GM12878 (cell line): ENCODE measurements at regions not wholly inside any gene's neighbourhood (a gene's known extent, or its start where the extent isn't known, plus 50 kb on each side); places are given as distances from the start of the nearest gene placed in this dataset.

ENCODE experiments used
- ATAC-seq: fragments of 200-7000 bp; cut with Tn5 transposase; 3 replicates; pipeline ENCODE4 v1.9.1; 2020; ENCODE audit warnings: mild to moderate bottlenecking, moderate library complexity
- BruUV-seq: library from RNA; stranded (reverse); fragments of 400-500 nt; replicated peaks from 2 replicates; lab custom pipeline; 2021; lab: Mats Ljungman, UMichigan
- CTCF ChIA-PET: fragments of 300-600 bp; sonication (Branson Sonifier 250); formaldehyde crosslinking; extraction: SDS; loops from one replicate; lab custom pipeline; 2021; ENCODE audit warnings: inconsistent platforms; lab: Yijun Ruan, JAX
- POLR2A ChIA-PET: fragments of 350-600 bp; formaldehyde crosslinking; extraction: SDS; loops from one replicate; lab custom pipeline; 2021; ENCODE audit warnings: inconsistent platforms; lab: Charles Lee
- RAD21 ChIA-PET: fragments of 300-600 bp; sonication (Branson Sonifier 250); formaldehyde crosslinking; loops from one replicate; lab custom pipeline; 2023; ENCODE audit warnings: antibody characterized with exemption; ENCODE audit not compliant: unreplicated experiment; lab: Charles Lee
- SMC1A ChIA-PET: fragments of 300-600 bp; sonication (Branson Sonifier 250); formaldehyde crosslinking; loops from one replicate; lab custom pipeline; 2023; ENCODE audit not compliant: unreplicated experiment, uncharacterized antibody; lab: Charles Lee
- DNase-seq: peaks from one replicate; pipeline ENCODE4 v3.0.0-alpha.2; 2011; ENCODE audit warnings: low read depth, low spot score
- FAIRE-seq: peaks from 3 replicates; lab custom pipeline; 2011; peaks lifted over from hg19 to GRCh38; lab: Jason Lieb, UNC
- H2AFZ ChIP-seq: 2 replicates; pipeline ENCODE4 v1.6.0; 2011; ENCODE audit warnings: low read depth, low read length, control low read depth; ENCODE audit not compliant: control insufficient read depth
- H3K27ac ChIP-seq: 2 replicates; pipeline ENCODE4 v1.5.1; 2011; ENCODE audit warnings: control low read depth; ENCODE audit not compliant: control insufficient read depth, insufficient read depth
- H3K27me3 ChIP-seq, 2 experiments: replicated peaks in 1 of 2; 2 replicates each; pipeline versions ENCODE4 v1.6.0 to v1.6.1; 2011; ENCODE audit warnings: low read length in 1 of 2; ENCODE audit not compliant: control insufficient read depth in 2 of 2, insufficient read depth in 2 of 2
- H3K36me3 ChIP-seq, 2 experiments: 2 replicates each; pipeline ENCODE4 v1.5.1; 2011; ENCODE audit warnings: low read length in 1 of 2; ENCODE audit not compliant: control insufficient read depth in 2 of 2, insufficient read depth in 2 of 2
- H3K4me1 ChIP-seq: 2 replicates; pipeline ENCODE4 v1.6.1; 2011; ENCODE audit warnings: mild to moderate bottlenecking, low read length, moderate library complexity, mixed read lengths; ENCODE audit not compliant: control insufficient read depth, insufficient read depth
- H3K4me2 ChIP-seq: 2 replicates; pipeline ENCODE4 v1.6.0; 2011; ENCODE audit warnings: control low read depth; ENCODE audit not compliant: control insufficient read depth, insufficient read depth
- H3K4me3 ChIP-seq: fragments of 200-600 bp; sonication (generic); 2 replicates; pipeline ENCODE4 v1.5.1; 2016
- H3K79me2 ChIP-seq: 2 replicates; pipeline ENCODE4 v1.6.0; 2011; ENCODE audit warnings: low read length; ENCODE audit not compliant: control insufficient read depth, insufficient read depth
- H3K9ac ChIP-seq: 2 replicates; pipeline ENCODE4 v1.8.0; 2011; ENCODE audit warnings: low read length, control low read depth, mixed read lengths; ENCODE audit not compliant: control insufficient read depth, insufficient read depth
- H3K9me3 ChIP-seq: replicated peaks from 3 replicates; pipeline ENCODE4 v1.5.1; 2011; ENCODE audit warnings: mild to moderate bottlenecking, low read length; ENCODE audit not compliant: control insufficient read depth, insufficient read depth
- H4K20me1 ChIP-seq: 2 replicates; pipeline ENCODE4 v1.6.0; 2011; ENCODE audit not compliant: control insufficient read depth, insufficient read depth
- CHD2 ChIP-seq: IDR thresholded peaks from 2 replicates; pipeline ENCODE4 v1.6.1; 2011; ENCODE audit warnings: low read depth, low read length, improper control_type of control experiment, borderline replicate concordance
- JUNB ChIP-seq: IDR thresholded peaks from 2 replicates; pipeline ENCODE4 v1.6.1; 2016; ENCODE audit warnings: antibody characterized with exemption, mild to moderate bottlenecking
- KLF5 ChIP-seq: fragments of 450-650 bp; IDR thresholded peaks from 2 replicates; pipeline ENCODE4 v1.6.1; 2014; ENCODE audit warnings: mild to moderate bottlenecking; ENCODE audit not compliant: partially characterized antibody
- POLR2AphosphoS2 ChIP-seq: IDR thresholded peaks from 2 replicates; pipeline ENCODE4 v1.6.1; 2011; ENCODE audit warnings: low read depth, mild to moderate bottlenecking, low read length, improper control_type of control experiment, moderate library complexity
- RELA ChIP-seq: fragments of 450-650 bp; IDR thresholded peaks from 2 replicates; pipeline ENCODE4 v1.8.0; 2014; ENCODE audit warnings: borderline replicate concordance; ENCODE audit not compliant: partially characterized antibody
- WGBS: methylation state at CpG from one replicate; pipeline ENCODE4 v1.1.6; 2016; ENCODE audit warnings: low lambda C conversion rate; ENCODE audit not compliant: insufficient replicate concordance, insufficient coverage; ENCODE audit errors: missing lambda C conversion rate; 5-methylcytosine and 5-hydroxymethylcytosine counted together
- in situ Hi-C: fragments of 300-500 bp; cut with MboI; formaldehyde crosslinking; loops from 9 replicates; pipeline ENCODE4 v1.14.3; 2018; ENCODE audit warnings: mixed read lengths
- intact Hi-C: fragments of 100-400 bp; cut with micrococcal nuclease; formaldehyde crosslinking; loops from one replicate; pipeline ENCODE4 v1.14.2; 2022; ENCODE audit not compliant: unreplicated experiment
- TF ChIP-seq, protein P1 (sequence below): IDR thresholded peaks from 2 replicates; pipeline ENCODE4 v1.6.1; 2012; ENCODE audit warnings: mild to moderate bottlenecking, low read depth, low read length
- TF ChIP-seq, protein P2 (sequence below): IDR thresholded peaks from 2 replicates; pipeline ENCODE4 v1.6.1; 2011; ENCODE audit warnings: low read depth, mild to moderate bottlenecking, low read length, moderate library complexity, borderline replicate concordance; ENCODE audit errors: extremely low read depth

DNA sequence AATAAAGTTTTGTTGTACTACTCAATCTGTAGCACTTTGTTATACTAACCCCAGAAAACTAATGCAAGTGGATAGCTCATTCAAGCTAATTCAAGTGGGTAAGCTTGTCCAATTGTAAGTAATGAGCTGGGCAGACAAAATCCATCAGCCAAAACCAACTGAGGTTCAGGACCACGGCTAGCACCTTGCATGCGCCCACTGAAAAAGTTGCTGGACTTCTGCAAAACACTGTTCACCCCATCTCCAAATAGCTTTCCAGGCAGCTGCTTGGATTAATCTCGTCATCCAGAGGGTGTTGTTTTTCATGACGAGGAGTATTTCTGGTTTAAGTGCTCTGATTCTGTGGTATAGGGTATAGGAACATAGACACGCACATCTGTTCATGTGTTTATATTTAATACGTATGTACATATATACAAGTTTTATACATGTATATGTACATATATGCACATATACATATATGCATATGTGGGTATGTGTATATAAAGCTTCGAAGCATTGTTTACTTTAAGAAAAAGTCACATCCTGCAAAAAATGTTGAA is 307.5 kb downstream of the GALR1 start:
- BruUV-seq = no TSS peak
- H3K4me2 ChIP-seq = no peak overlapping the region
- no peak for ATAC-seq
- POLR2A ChIA-PET = no interaction called here
- no peak overlapping the region for H2AFZ ChIP-seq
- no peak overlapping the region for H3K4me3 ChIP-seq
- intact Hi-C loops = no loop called here
- in situ Hi-C loops = no loop called here
- no peak for FAIRE-seq
- H3K9me3 ChIP-seq = no peaks in the 10 kb centered on the region
- CTCF ChIA-PET = no interaction called here
- no peak for DNase-seq
- no peak for TF ChIP-seq KLF5
- TF ChIP-seq POLR2AphosphoS2 = no peak
- TF ChIP-seq, protein P1, sequence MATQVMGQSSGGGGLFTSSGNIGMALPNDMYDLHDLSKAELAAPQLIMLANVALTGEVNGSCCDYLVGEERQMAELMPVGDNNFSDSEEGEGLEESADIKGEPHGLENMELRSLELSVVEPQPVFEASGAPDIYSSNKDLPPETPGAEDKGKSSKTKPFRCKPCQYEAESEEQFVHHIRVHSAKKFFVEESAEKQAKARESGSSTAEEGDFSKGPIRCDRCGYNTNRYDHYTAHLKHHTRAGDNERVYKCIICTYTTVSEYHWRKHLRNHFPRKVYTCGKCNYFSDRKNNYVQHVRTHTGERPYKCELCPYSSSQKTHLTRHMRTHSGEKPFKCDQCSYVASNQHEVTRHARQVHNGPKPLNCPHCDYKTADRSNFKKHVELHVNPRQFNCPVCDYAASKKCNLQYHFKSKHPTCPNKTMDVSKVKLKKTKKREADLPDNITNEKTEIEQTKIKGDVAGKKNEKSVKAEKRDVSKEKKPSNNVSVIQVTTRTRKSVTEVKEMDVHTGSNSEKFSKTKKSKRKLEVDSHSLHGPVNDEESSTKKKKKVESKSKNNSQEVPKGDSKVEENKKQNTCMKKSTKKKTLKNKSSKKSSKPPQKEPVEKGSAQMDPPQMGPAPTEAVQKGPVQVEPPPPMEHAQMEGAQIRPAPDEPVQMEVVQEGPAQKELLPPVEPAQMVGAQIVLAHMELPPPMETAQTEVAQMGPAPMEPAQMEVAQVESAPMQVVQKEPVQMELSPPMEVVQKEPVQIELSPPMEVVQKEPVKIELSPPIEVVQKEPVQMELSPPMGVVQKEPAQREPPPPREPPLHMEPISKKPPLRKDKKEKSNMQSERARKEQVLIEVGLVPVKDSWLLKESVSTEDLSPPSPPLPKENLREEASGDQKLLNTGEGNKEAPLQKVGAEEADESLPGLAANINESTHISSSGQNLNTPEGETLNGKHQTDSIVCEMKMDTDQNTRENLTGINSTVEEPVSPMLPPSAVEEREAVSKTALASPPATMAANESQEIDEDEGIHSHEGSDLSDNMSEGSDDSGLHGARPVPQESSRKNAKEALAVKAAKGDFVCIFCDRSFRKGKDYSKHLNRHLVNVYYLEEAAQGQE = peak; percentile 85
- TF ChIP-seq RELA = no peak
- TF ChIP-seq, protein P2, sequence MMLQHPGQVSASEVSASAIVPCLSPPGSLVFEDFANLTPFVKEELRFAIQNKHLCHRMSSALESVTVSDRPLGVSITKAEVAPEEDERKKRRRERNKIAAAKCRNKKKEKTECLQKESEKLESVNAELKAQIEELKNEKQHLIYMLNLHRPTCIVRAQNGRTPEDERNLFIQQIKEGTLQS = no peak
- TF ChIP-seq CHD2 = no peak
- no peak for TF ChIP-seq JUNB
- WGBS = 32% methylated on average over 7 of the region's 7 CpGs
- no peak overlapping the region for H3K27ac ChIP-seq
- RAD21 ChIA-PET = no interaction called here
- no peaks in the 10 kb centered on the region for H3K79me2 ChIP-seq
- H3K36me3 ChIP-seq = no peaks in the 10 kb centered on the region
- no peak overlapping the region for H3K9ac ChIP-seq
- SMC1A ChIA-PET = no interaction called here
- no peaks in the 10 kb centered on the region for H3K27me3 ChIP-seq
- H4K20me1 ChIP-seq = no peaks in the 10 kb centered on the region
- no peaks in the 10 kb centered on the region for H3K4me1 ChIP-seq
